ENCODE measurements at regions not wholly inside any gene's neighbourhood (a gene's known extent, or its start where the extent isn't known, plus 50 kb on each side); places are given as distances from the start of the nearest gene placed in this dataset.

DNA sequence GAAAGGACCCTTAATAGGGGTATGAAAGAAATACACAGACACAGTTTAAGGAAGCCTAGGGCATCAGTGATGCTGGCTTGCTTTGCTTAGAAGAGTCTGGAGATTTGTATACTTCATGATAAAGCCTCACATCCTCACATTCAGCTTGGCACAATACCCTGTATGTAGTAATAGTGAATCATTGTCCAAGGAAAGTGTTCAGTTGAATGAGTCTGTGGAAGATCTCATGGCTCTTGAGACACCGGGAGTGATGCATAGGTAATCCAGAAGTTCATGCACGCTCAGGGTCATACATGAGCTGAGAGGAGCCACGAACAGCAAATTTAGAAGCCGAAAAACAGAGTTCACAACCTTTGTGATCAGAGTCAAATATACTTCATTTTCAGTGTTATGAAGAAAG, 537.2 kb upstream of the TMPRSS15 start:
- no peaks in the 10 kb centered on the region for H3K9me2 ChIP-seq (ENCODE audit: insufficient read depth)
- H2AFZ ChIP-seq, result no peak overlapping the region
- no peaks in the 10 kb centered on the region for H3F3A ChIP-seq (ENCODE audit: insufficient read depth)
- no peak for TF ChIP-seq EZH2 (IDR thresholded peaks at IDR 0.05; ENCODE audit: insufficient read depth, poor library complexity, severe bottlenecking)
- no peak for TF ChIP-seq EZH2phosphoT487 (IDR thresholded peaks at IDR 0.05; ENCODE audit: insufficient read depth, low read depth)
- no peak overlapping the region for H3K9ac ChIP-seq
- no peak for DNase-seq
- H3K79me2 ChIP-seq (ENCODE audit: insufficient read depth), result no peaks in the 10 kb centered on the region
- 4 to 8% methylated on average over 4 of the region's 4 CpGs for WGBS, 2 experiments (ENCODE audit: low coverage in 1 of 2, low lambda C conversion rate in 2 of 2, missing lambda C conversion rate in 2 of 2)
- no peaks in the 10 kb centered on the region for H4K20me1 ChIP-seq (ENCODE audit: insufficient read depth)
- no peaks in the 10 kb centered on the region for H3K36me3 ChIP-seq (ENCODE audit: low read depth)
- in situ Hi-C loops (cut with MboI), result no loop called here
- H3K4me2 ChIP-seq (ENCODE audit: unreplicated experiment), result no peak overlapping the region
- no peaks in the 10 kb centered on the region for H3K9me3 ChIP-seq (ENCODE audit: low read depth)
- no peak overlapping the region for H3K4me3 ChIP-seq
- H3K27ac ChIP-seq, result no peak overlapping the region
- no peaks in the 10 kb centered on the region for H3K4me1 ChIP-seq (ENCODE audit: insufficient read depth)
- no peaks in the 10 kb centered on the region for H3K27me3 ChIP-seq (replicated peaks; ENCODE audit: insufficient read depth)

- H3K4me2 ChIP-seq (ENCODE audit: unreplicated experiment), result no peak overlapping the region
- DNase-seq, result no peak
- 35% methylated on average over 13 of the region's 13 CpGs for WGBS, 2 experiments (ENCODE audit: low coverage in 1 of 2, low lambda C conversion rate in 2 of 2, missing lambda C conversion rate in 2 of 2)
- in situ Hi-C loops (cut with MboI), result no loop called here
- H3K27me3 ChIP-seq (replicated peaks; ENCODE audit: insufficient read depth), result no peaks in the 10 kb centered on the region
- H3K9me2 ChIP-seq (ENCODE audit: insufficient read depth), result no peaks in the 10 kb centered on the region
- H2AFZ ChIP-seq, result no peak overlapping the region
- H3K4me3 ChIP-seq, result no peak overlapping the region
- H3K4me1 ChIP-seq (ENCODE audit: insufficient read depth), result no peaks in the 10 kb centered on the region
- H3F3A ChIP-seq (ENCODE audit: insufficient read depth), result no peaks in the 10 kb centered on the region
- H3K9me3 ChIP-seq (ENCODE audit: low read depth), result peaks cover 7% of the 10 kb centered on the region
- H4K20me1 ChIP-seq (ENCODE audit: insufficient read depth), result no peaks in the 10 kb centered on the region
- no peak overlapping the region for H3K9ac ChIP-seq
- no peak for TF ChIP-seq EZH2 (IDR thresholded peaks at IDR 0.05; ENCODE audit: insufficient read depth, poor library complexity, severe bottlenecking)
- TF ChIP-seq EZH2phosphoT487 (IDR thresholded peaks at IDR 0.05; ENCODE audit: insufficient read depth, low read depth), result no peak
- no peaks in the 10 kb centered on the region for H3K79me2 ChIP-seq (ENCODE audit: insufficient read depth)
- no peaks in the 10 kb centered on the region for H3K36me3 ChIP-seq (ENCODE audit: low read depth)
- H3K27ac ChIP-seq, result no peak overlapping the region
These were observed 546.6 kb upstream of the TMPRSS15 start for GRCh38 chr21:18950045-18950740.

DNA sequence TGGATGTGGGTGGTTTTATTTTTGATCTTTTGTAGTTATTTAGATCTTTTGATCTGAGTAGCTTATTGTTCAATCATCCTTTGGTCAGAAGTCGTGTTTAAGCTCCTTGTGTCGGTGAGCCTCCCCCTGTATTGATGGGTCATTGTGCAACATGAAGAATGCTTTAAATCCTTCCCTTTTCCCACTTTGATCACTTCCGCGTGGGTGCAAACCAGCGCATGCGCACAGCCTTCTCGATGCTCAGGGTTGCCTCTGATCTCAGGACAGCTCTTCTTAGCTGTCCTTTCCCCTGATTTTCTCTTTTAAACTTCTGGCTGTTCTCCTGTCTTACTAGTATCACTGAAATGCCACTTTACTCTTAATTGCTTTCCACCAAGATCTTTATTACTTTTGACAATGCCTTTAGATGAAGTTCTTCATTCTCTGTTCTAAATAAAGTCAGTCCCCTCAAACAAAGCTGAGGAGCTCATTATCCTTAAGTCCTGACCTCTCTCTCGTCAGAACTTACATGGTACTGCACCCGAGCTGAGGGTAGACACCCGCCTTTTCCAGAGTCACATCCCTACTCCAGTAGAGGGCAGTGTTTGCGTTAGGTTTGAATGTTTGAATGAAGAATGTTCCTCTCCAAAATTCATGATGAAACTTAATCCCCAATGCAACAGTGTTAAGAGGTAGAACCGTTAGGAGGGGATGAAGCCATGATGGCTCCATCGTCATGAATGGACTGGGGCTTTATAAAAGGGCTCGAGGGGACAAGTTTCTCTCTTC, 547.9 kb upstream of the TMPRSS15 start:
- Histone ChIP-seq H3K9me3 (ENCODE audit: low read depth) (peaks cover 7% of the 10 kb centered on the region), H3K27me3 (replicated peaks; ENCODE audit: insufficient read depth) (no peaks in the 10 kb centered on the region), H3K4me1 (ENCODE audit: insufficient read depth) (no peaks in the 10 kb centered on the region), H3K36me3 (ENCODE audit: low read depth) (no peaks in the 10 kb centered on the region), H3K9me2 (ENCODE audit: insufficient read depth) (no peaks in the 10 kb centered on the region), H3F3A (ENCODE audit: insufficient read depth) (no peaks in the 10 kb centered on the region), H2AFZ (no peak overlapping the region), H3K79me2 (ENCODE audit: insufficient read depth) (no peaks in the 10 kb centered on the region), H3K4me3 (no peak overlapping the region), H3K4me2 (ENCODE audit: unreplicated experiment) (no peak overlapping the region), H4K20me1 (ENCODE audit: insufficient read depth) (no peaks in the 10 kb centered on the region), H3K27ac (no peak overlapping the region), H3K9ac (no peak overlapping the region)
- 31 to 38% methylated on average over 14 of the region's 14 CpGs for WGBS, 2 experiments (ENCODE audit: low coverage in 1 of 2, low lambda C conversion rate in 2 of 2, missing lambda C conversion rate in 2 of 2)
- TF ChIP-seq EZH2phosphoT487 (IDR thresholded peaks at IDR 0.05; ENCODE audit: insufficient read depth, low read depth) (no peak), EZH2 (IDR thresholded peaks at IDR 0.05; ENCODE audit: insufficient read depth, poor library complexity, severe bottlenecking) (no peak)
- in situ Hi-C loops (cut with MboI), result no loop called here
- DNase-seq, result no peak

DNA sequence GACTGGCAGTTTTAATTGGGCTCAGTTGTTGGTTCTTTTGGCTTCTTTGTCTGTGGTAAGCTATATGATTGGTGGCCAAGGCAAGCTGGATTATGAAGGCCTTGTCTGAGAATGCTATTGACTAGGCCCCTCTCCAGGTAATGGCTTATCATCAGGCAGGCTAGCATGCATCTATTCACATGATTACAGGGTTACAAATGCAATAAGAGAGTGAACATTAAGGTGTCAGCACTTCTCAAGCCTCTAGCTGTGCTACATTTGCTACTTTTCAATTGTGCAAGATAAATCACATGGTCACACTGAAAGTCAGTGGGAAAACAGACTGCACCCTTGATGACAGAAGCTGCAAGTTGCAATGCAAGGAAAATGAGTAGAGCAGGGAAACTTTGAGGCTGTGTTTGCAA, 550.9 kb upstream of the TMPRSS15 start:
- Histone ChIP-seq H3K4me2 (ENCODE audit: unreplicated experiment) (no peak overlapping the region), H3K4me1 (ENCODE audit: insufficient read depth) (no peaks in the 10 kb centered on the region), H3K9me3 (ENCODE audit: low read depth) (peaks cover 7% of the 10 kb centered on the region), H3K4me3 (no peak overlapping the region), H3K79me2 (ENCODE audit: insufficient read depth) (no peaks in the 10 kb centered on the region), H3F3A (ENCODE audit: insufficient read depth) (no peaks in the 10 kb centered on the region), H2AFZ (no peak overlapping the region), H3K27me3 (replicated peaks; ENCODE audit: insufficient read depth) (no peaks in the 10 kb centered on the region), H3K27ac (no peak overlapping the region), H4K20me1 (ENCODE audit: insufficient read depth) (no peaks in the 10 kb centered on the region), H3K9me2 (ENCODE audit: insufficient read depth) (no peaks in the 10 kb centered on the region), H3K9ac (no peak overlapping the region), H3K36me3 (ENCODE audit: low read depth) (no peaks in the 10 kb centered on the region)
- no peak for DNase-seq
- in situ Hi-C loops (cut with MboI), result no loop called here
- TF ChIP-seq EZH2 (IDR thresholded peaks at IDR 0.05; ENCODE audit: insufficient read depth, poor library complexity, severe bottlenecking), result no peak
- TF ChIP-seq EZH2phosphoT487 (IDR thresholded peaks at IDR 0.05; ENCODE audit: insufficient read depth, low read depth), result no peak
